ENCODE measurements at regions not wholly inside any gene's neighbourhood (a gene's known extent, or its start where the extent isn't known, plus 50 kb on each side); places are given as distances from the start of the nearest gene placed in this dataset.

GRCh38 chr9:115192280-115192679 lies 74.3 kb upstream of the TNC start:
- no peak for TF ChIP-seq CTCF (IDR thresholded peaks at IDR 0.05)
- peak in 1 of 2 donors; percentile 58 for TF ChIP-seq EP300 (IDR thresholded peaks at IDR 0.05)
- TF ChIP-seq POLR2A (IDR thresholded peaks at IDR 0.05): no peak

All from tibial nerve (tissue), 4 donors.